Hepatocyte (in vitro differentiated cells): ENCODE measurements at regions not wholly inside any gene's neighbourhood (a gene's known extent, or its start where the extent isn't known, plus 50 kb on each side); places are given as distances from the start of the nearest gene placed in this dataset.

Experiments
- CTCF ChIP-seq: fragments of 200-600 bp; sonication (generic); IDR thresholded peaks from 2 replicates; pipeline ENCODE4 v1.5.1; 2016; ENCODE audit warnings: antibody characterized with exemption, mild to moderate bottlenecking; ENCODE audit not compliant: poor library complexity
- EZH2phosphoT487 ChIP-seq: fragments of 200-600 bp; sonication (generic); IDR thresholded peaks from one replicate; pipeline ENCODE4 v1.6.1; 2018; ENCODE audit warnings: antibody characterized with exemption, mild to moderate bottlenecking, low read depth, moderate library complexity; ENCODE audit not compliant: unreplicated experiment, severe bottlenecking

- TF ChIP-seq EZH2phosphoT487 (no peak), CTCF (no peak)
Measured at GRCh38 chrX:44085209-44085608, 112.0 kb upstream of the NDP start.
